Uterus (tissue), 2 donors: ENCODE measurements at regions not wholly inside any gene's neighbourhood (a gene's known extent, or its start where the extent isn't known, plus 50 kb on each side); places are given as distances from the start of the nearest gene placed in this dataset.

Experiments used
- CTCF ChIP-seq, 4 experiments: fragments of 200-600 bp in 2 of 4; fragments of 450-650 bp in 2 of 4; sonication (generic) in 2 of 4; IDR thresholded peaks; one replicate each; pipeline ENCODE4 v1.5.1; 2016 to 2019; ENCODE audit warnings: antibody characterized with exemption in 4 of 4, mild to moderate bottlenecking in 2 of 4, moderate library complexity in 1 of 4
- POLR2A ChIP-seq, 2 donors: fragments of 450-650 bp; IDR thresholded peaks; one replicate each; pipeline ENCODE4 v1.6.1; 2016; ENCODE audit warnings: antibody characterized with exemption in 2 of 2, mild to moderate bottlenecking in 1 of 2, moderate library complexity in 1 of 2

- TF ChIP-seq CTCF (IDR thresholded peaks at IDR 0.05): no peak
- no peak for TF ChIP-seq POLR2A (IDR thresholded peaks at IDR 0.05)
Measured at GRCh38 chr2:172252154-172252553, 149.5 kb upstream of the DLX2 start.
